NAMALWA (cell line): ENCODE measurements at regions not wholly inside any gene's neighbourhood (a gene's known extent, or its start where the extent isn't known, plus 50 kb on each side); places are given as distances from the start of the nearest gene placed in this dataset.

Experiments used
- DNase-seq: peaks from one replicate; pipeline ENCODE4 v3.0.0-alpha.2; 2015; ENCODE audit warnings: low spot score

- DNase-seq, result no peak
Measured at GRCh38 chr2:51103205-51103604, 71.3 kb upstream of the NRXN1 start.

- no peak for DNase-seq
Measured at GRCh38 chr2:51093016-51093415, 61.1 kb upstream of the NRXN1 start.

- no peak for DNase-seq
Measured at GRCh38 chr2:51085420-51086068, 53.6 kb upstream of the NRXN1 start.

- DNase-seq, result no peak
Measured at GRCh38 chr2:51084750-51085149, 52.8 kb upstream of the NRXN1 start.
